Erythroblast (primary cell): ENCODE measurements at regions not wholly inside any gene's neighbourhood (a gene's known extent, or its start where the extent isn't known, plus 50 kb on each side); places are given as distances from the start of the nearest gene placed in this dataset.

Source experiments
- GATA1 ChIP-seq: IDR thresholded peaks from 2 replicates; pipeline ENCODE4 v1.6.1; 2011; ENCODE audit warnings: low read depth, mild to moderate bottlenecking, control low read depth, low read length, moderate library complexity
- POLR2A ChIP-seq: IDR thresholded peaks from 2 replicates; pipeline ENCODE4 v1.6.1; 2011; ENCODE audit warnings: mild to moderate bottlenecking, low read length

DNA sequence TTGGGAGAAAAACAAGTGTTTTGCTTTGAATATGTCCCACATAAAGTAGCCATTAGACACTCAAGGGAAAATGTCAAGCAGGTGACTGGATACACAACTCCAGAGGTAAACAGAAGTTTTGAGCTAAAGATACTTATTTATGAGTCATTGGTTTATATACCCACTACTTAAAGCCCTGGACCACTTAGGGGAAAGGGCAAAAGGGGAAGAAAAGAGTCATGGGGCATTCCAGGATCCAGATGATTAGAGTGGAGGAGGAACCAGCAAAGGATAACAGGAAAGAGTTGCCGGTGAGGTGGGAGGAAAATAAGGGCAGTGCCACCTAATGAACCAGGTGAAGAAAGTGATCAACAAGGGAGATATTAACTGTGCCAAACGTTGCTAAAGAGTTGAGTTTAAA lies 254.2 kb upstream of the NR4A3 start:
- TF ChIP-seq POLR2A, result no peak
- TF ChIP-seq GATA1, result no peak
